ENCODE measurements at regions not wholly inside any gene's neighbourhood (a gene's known extent, or its start where the extent isn't known, plus 50 kb on each side); places are given as distances from the start of the nearest gene placed in this dataset.

DNA sequence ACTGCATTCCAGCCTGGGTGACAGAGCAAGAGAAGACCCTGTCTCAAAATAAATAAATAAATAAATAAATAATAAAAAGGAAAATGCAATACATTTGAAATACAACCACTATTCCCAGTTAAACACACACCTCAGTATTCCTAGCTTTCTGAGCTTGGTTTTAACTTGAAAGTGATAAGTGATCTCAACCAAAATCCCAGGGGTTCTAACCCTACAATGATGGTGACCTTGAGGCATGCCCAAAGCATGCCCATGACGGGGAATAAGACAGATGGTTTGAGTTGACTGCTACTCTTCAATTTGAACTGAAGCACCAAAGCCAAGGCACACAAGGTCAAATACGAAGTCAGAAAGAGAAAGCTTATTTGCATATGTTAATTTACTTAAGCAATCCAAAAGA lies 96.9 kb downstream of the ZFP64 start:
- Mint-ChIP-seq H3K9me3 (no peaks in the 10 kb centered on the region), H3K27me3 (ENCODE audit: low read depth in 3 of 3) (peaks cover 2 to 9% (median 4%) of the 10 kb centered on the region in 3 donors), H3K27ac (no peak overlapping the region), H3K4me1 (no peaks in the 10 kb centered on the region), H3K4me3 (no peak overlapping the region), H3K36me3 (peaks cover 0 to 2% of the 10 kb centered on the region in 2 donors)
- WGBS (ENCODE audit: insufficient coverage), result 83% methylated on average over 1 of the region's 2 CpGs
- H3K9ac ChIP-seq (ENCODE audit: insufficient read depth, low read length, poor library complexity, severe bottlenecking), result no peak overlapping the region
- no peaks in the 10 kb centered on the region for H3K79me2 ChIP-seq (ENCODE audit: insufficient read depth, low read length)
- no peaks in the 10 kb centered on the region for H3K27me3 ChIP-seq (ENCODE audit: control insufficient read depth in 2 of 2, insufficient read depth in 2 of 2, low read length in 2 of 2)
- H4K20me1 ChIP-seq (ENCODE audit: insufficient read depth, low read length), result no peaks in the 10 kb centered on the region
- H2AFZ ChIP-seq (ENCODE audit: insufficient read depth, low read depth, low read length, poor library complexity, severe bottlenecking), result no peak overlapping the region
- no peak overlapping the region for H3K4me2 ChIP-seq (replicated peaks; ENCODE audit: extremely low read depth, low read length, poor library complexity, severe bottlenecking)
- no peak overlapping the region for H3K27ac ChIP-seq (ENCODE audit: low read depth in 1 of 2, low read length in 2 of 2)
- no peaks in the 10 kb centered on the region for H3K9me3 ChIP-seq (replicated peaks in 1 of 2; ENCODE audit: control insufficient read depth in 1 of 2, insufficient read depth in 1 of 2, low read length in 2 of 2)
- TF ChIP-seq, protein P1, sequence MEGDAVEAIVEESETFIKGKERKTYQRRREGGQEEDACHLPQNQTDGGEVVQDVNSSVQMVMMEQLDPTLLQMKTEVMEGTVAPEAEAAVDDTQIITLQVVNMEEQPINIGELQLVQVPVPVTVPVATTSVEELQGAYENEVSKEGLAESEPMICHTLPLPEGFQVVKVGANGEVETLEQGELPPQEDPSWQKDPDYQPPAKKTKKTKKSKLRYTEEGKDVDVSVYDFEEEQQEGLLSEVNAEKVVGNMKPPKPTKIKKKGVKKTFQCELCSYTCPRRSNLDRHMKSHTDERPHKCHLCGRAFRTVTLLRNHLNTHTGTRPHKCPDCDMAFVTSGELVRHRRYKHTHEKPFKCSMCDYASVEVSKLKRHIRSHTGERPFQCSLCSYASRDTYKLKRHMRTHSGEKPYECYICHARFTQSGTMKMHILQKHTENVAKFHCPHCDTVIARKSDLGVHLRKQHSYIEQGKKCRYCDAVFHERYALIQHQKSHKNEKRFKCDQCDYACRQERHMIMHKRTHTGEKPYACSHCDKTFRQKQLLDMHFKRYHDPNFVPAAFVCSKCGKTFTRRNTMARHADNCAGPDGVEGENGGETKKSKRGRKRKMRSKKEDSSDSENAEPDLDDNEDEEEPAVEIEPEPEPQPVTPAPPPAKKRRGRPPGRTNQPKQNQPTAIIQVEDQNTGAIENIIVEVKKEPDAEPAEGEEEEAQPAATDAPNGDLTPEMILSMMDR (IDR thresholded peaks at IDR 0.05), result no peak
- no peak for DNase-seq
- intact Hi-C loops (cut with micrococcal nuclease), result no loop called here
- H3K4me1 ChIP-seq (ENCODE audit: control insufficient read depth in 1 of 2, insufficient read depth in 2 of 2, low read length in 2 of 2), result no peaks in the 10 kb centered on the region
- H3K36me3 ChIP-seq (replicated peaks in 1 of 2; ENCODE audit: control insufficient read depth in 1 of 2, insufficient read depth in 2 of 2, low read length in 2 of 2), result no peaks in the 10 kb centered on the region
- no peak overlapping the region for H3K4me3 ChIP-seq (replicated peaks in 1 of 3; ENCODE audit: low read depth in 2 of 3, low read length in 3 of 3)

DNA sequence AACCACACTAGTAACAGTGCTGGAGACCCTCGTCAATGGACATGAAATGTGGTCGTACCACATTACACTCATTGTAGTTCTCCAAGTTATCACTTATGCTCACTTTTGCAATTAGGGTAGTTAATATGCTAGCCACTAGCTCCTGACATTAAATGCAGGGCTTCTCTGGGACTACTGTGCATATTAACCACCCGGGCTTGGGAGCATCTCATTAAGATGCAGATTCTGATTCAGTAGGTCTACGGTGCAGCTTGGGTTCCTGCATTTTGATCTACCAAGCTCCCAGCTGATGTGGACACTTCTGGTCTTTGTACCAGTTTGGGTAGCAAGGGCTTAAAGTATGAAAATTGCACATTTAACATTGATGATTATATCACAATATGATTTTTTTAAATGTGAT lies 98.0 kb downstream of the ZFP64 start:
- H3K27ac Mint-ChIP-seq, result no peak overlapping the region
- H4K20me1 ChIP-seq (ENCODE audit: insufficient read depth, low read length), result no peaks in the 10 kb centered on the region
- WGBS (ENCODE audit: insufficient coverage), result 82% methylated on average over 2 of the region's 4 CpGs
- no peak for DNase-seq
- H3K27ac ChIP-seq (ENCODE audit: low read depth in 1 of 2, low read length in 2 of 2), result no peak overlapping the region
- H3K36me3 ChIP-seq (replicated peaks in 1 of 2; ENCODE audit: control insufficient read depth in 1 of 2, insufficient read depth in 2 of 2, low read length in 2 of 2), result no peaks in the 10 kb centered on the region
- intact Hi-C loops (cut with micrococcal nuclease), result no loop called here
- peaks cover 0 to 3% (median 0%) of the 10 kb centered on the region in 3 donors for H3K27me3 Mint-ChIP-seq (ENCODE audit: low read depth in 3 of 3)
- TF ChIP-seq, protein P1 (IDR thresholded peaks at IDR 0.05), result no peak
- H3K79me2 ChIP-seq (ENCODE audit: insufficient read depth, low read length), result no peaks in the 10 kb centered on the region
- peaks cover 2 to 3% of the 10 kb centered on the region in 2 donors for H3K36me3 Mint-ChIP-seq
- H3K4me1 ChIP-seq (ENCODE audit: control insufficient read depth in 1 of 2, insufficient read depth in 2 of 2, low read length in 2 of 2), result no peaks in the 10 kb centered on the region
- H3K4me3 Mint-ChIP-seq, result no peak overlapping the region
- H3K9me3 ChIP-seq (replicated peaks in 1 of 2; ENCODE audit: control insufficient read depth in 1 of 2, insufficient read depth in 1 of 2, low read length in 2 of 2), result peaks cover 0 to under 1% of the 10 kb centered on the region in 2 donors
- no peaks in the 10 kb centered on the region for H3K4me1 Mint-ChIP-seq
- H3K27me3 ChIP-seq (ENCODE audit: control insufficient read depth in 2 of 2, insufficient read depth in 2 of 2, low read length in 2 of 2), result no peaks in the 10 kb centered on the region
- no peak overlapping the region for H3K9ac ChIP-seq (ENCODE audit: insufficient read depth, low read length, poor library complexity, severe bottlenecking)
- no peak overlapping the region for H3K4me2 ChIP-seq (replicated peaks; ENCODE audit: extremely low read depth, low read length, poor library complexity, severe bottlenecking)
- no peak overlapping the region for H3K4me3 ChIP-seq (replicated peaks in 1 of 3; ENCODE audit: low read depth in 2 of 3, low read length in 3 of 3)
- no peaks in the 10 kb centered on the region for H3K9me3 Mint-ChIP-seq
- no peak overlapping the region for H2AFZ ChIP-seq (ENCODE audit: insufficient read depth, low read depth, low read length, poor library complexity, severe bottlenecking)
